GM21390 (cell line): ENCODE measurements at regions not wholly inside any gene's neighbourhood (a gene's known extent, or its start where the extent isn't known, plus 50 kb on each side); places are given as distances from the start of the nearest gene placed in this dataset.
A peak's percentile ranks its signal among the peaks of the same experiment; 100 is the strongest.

Experiments
- ATAC-seq: cut with Tn5 transposase; IDR thresholded peaks from one replicate; pipeline ENCODE4 v1.9.1; 2021; ENCODE audit not compliant: unreplicated experiment

DNA sequence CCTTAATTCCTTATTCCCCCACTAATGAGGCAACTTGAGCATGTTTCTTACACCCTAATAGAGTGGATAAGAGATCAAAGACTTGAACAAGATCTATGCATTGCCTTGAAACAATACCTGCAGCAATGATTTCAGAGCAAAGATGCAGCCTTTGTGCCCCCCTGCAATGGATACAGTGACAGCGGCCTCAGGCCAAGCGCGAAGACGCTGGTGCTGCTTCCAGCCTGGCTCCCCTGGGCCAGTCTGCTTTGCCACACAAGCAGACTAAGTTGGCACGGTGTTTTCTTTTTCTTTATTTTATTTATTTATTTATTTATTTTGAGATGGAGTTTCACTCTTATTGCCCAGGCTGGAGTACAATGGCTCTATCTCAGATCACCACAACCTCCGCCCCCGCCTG, 179.8 kb upstream of the S1PR3 start:
- ATAC-seq: no peak

- ATAC-seq: no peak
Measured at GRCh38 chr9:88812938-88813637, 178.2 kb upstream of the S1PR3 start.

DNA sequence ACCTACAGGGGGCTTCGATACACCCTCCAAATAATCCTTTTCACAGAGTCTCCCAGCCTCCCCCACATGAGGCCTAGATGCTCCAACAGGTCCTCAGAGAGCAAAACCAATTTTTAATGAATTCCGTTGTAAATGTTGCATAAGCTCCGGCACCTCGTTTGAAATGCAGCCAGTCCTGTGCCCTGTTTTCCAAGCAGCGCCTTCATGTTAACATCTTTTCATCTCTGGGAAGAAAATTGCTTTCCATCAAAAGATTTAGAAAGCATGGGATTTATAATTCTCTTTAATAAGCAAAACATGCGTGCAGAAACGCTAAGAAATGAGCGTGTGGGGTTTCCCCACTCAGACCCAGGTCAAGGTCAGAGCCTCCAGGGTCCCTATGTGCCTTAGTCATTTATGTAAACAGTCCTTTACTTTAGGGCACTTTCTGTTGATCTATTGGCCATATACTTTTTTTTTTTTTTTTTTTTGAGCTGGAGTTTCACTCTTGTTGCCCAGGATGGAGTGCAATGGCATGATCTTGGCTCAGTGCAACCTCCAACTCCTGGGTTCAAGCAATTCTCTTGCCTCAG, 177.5 kb upstream of the S1PR3 start:
- ATAC-seq: no peak

DNA sequence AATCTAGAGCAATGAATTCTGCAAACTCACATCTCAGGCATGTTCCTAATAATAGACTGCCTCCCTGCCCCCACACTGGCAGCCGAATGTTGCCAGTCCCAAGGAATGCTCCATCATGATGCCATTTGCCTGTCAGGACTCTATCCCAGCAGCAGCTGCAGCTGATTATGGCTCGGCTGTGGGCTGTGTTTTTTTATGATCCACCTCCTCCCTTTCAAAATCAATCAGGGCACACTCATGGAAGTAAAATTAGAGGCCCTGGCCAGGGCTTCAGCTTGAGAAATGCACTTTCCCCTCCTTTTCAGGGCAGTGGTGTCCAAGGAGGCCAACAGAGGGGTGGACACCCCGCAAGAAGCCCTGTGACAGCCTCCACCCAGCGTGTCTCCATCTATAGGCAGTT, 176.7 kb upstream of the S1PR3 start:
- no peak for ATAC-seq

GRCh38 chr9:88816141-88816540, 175.1 kb upstream of the S1PR3 start:
- ATAC-seq: no peak

DNA sequence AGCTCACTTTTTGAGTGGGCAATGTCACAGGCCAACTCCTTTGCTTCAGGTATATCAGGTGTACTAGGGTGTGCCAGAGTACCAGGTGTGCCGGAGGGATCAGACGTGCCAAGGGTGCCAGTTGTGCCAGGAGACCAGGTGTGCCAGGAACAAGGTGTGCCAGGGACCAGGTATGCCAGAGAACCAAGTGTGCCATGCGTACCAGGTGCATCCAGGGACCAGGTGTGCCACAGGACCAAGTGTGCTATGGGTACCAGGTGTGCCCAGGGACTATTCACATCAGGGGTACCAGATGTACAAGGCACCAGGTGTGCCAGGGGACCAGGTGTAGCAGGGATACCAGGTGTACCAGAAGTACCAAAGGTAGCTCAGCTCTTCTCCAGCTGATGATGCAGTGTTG, 174.7 kb upstream of the S1PR3 start:
- ATAC-seq: no peak

- no peak for ATAC-seq
Measured at GRCh38 chr9:88817628-88818027, 173.6 kb upstream of the S1PR3 start.

GRCh38 chr9:88818495-88819201, 172.6 kb upstream of the S1PR3 start:
- no peak for ATAC-seq

DNA sequence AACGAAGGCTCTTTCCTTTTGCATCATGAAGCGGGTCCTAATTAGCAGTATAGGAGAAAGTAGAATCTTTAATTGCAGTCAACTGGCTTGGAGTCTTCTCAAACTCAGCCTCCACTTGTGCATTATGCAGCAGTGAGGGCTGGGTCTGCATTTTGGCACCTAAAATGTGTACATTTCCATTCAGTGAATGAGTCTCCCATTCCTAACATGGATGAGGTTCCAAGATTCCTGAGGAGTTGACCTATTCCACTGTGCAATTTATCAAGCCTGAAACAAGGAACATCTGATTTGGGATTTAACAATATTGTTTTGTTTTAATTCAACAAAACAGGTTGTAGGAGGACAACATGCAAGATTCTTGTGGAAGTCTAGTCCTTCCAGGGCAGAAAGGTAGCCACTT, 171.8 kb upstream of the S1PR3 start:
- no peak for ATAC-seq

DNA sequence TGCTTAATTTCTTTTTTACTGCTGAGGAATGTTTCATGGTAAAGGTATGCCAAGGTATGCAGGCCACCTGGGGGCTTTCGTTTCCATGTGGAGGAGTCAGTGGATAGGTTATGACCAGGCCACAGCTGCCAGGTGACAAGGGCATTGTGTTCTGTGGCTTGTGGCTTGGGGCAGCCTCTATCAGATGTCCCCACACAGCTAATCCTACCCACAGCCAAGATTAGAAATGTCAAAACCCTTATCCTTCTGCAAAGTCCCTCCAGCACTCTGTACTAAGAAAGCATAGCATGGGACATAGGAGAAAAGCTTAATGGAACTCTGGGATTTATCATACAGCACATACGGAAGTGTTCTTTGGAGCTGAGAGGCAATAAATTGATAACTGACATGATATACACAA, 171.2 kb upstream of the S1PR3 start:
- no peak for ATAC-seq

GRCh38 chr9:88821033-88821745, 170.1 kb upstream of the S1PR3 start:
- no peak for ATAC-seq

GRCh38 chr9:88821746-88822106, 169.5 kb upstream of the S1PR3 start:
- ATAC-seq: no peak

GRCh38 chr9:88824711-88825110, 166.6 kb upstream of the S1PR3 start:
- ATAC-seq: no peak

DNA sequence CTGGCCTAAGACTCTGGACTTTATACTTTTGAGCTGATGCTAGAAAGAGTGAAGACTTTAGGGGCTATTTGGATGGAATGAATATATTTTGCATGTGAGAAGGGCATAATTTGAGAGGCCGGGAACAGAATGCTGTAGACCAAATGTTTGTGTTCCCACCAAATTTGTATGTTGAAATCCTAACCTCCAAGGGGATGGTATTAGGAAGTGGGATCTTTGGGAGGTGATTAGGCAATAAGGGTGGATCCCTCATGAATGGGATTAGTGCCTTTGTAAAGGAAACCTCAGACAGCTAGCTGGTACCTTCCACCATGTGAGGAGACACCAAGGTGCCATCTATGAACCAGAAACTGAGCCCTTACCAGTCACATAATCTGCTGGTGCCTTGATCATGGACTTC, 165.1 kb upstream of the S1PR3 start:
- no peak for ATAC-seq

DNA sequence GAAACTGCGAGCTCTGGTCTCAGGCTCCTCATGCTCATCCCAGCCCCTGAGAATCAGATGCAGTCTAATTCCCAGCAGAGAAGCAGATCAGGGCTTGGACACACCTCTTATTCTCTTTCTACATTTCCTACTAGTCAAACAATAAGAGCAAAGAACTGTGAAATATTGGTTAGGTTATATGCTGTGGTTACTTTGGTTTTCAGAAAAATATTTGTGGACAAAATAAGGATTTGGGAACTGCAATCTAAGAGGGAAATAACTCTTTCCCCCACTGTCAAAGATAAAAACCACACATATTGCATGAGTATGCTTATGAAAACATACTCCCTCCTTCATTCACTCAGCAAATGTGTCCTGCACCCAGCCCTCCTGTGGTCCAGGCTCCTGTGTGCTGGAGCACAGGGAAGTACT, 164.5 kb upstream of the S1PR3 start:
- no peak for ATAC-seq

DNA sequence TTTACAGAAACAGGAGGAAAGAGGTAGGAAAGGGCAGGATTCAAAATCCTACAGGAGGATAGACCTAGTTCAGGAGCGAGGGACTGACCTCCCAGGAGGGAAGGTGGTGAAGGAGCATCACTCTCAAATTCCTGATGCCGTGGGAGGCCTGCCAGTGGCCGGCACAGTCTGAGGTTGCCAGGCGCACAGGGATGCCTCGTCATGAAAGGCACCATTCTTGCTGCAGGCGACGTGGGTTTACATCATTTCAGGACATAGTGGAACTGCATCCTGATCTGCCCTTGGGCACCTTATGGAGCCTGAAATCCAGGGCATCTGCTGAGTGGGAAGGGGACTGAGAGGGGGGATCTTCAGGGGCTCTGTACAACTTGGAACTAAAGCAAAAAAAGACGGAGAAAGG, 163.2 kb upstream of the S1PR3 start:
- no peak for ATAC-seq

DNA sequence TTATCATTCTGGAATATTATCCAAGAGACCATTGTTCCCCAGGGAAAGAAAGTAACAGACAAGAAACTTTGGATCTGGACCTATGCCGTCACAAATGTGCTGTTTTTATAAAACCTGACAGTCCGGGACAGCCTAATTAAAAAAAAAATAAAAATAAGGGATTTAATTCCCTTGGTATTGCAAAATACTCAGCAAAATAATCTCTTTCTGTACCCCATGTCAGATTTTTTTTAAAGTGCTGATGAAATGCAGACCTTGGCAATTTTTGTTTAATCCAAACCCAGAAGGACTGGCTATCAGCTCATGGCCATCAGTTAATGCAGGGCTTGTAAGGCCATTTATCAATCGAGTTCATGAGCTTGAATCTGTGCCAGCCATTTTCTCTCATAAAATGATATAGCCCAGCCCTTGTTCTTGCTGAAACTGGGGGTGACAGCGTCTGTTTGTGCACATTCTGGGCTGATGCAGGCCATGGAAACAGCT, 162.7 kb upstream of the S1PR3 start:
- ATAC-seq: no peak

DNA sequence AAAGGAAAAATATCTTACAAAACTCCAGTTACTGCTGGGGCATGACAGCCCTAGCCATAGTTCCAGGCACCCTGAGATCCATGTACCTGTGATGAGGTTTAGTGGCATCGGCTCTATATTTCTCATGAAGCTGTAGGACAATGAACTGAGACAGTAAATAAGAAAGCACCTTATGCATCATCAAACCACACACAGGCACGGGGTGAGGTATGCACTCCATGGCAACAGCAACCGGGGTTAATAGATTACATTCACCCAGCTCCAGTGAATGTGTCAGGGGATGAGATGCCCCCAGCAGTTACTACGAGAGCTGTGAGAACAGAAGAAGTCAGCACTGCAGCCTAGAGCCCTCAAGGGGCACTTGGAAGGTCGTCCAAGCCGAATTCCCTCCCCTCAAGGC, 162.0 kb upstream of the S1PR3 start:
- ATAC-seq: peak; percentile 58

- no peak for ATAC-seq
Measured at GRCh38 chr9:88831713-88832407, 159.4 kb upstream of the S1PR3 start.

DNA sequence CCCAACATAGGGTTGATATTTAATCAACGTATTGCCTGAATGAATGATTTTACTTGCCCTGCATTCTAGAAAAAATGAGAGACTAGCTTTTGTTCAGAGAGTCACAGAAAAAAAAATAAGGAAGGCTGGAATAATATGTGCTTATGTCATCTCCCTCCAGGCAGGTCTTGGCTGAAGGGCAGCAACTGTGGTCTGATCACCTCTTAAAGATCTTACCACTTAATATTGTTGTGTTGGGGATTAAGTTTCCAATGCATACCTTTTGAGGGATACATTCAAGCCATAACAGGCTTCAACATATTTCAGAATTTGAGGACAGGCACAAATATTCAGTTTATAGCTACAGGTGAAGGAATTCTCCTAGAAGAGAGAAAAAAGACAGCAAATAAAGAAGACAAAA, 157.3 kb upstream of the S1PR3 start:
- no peak for ATAC-seq

- ATAC-seq: peak; percentile 78
Measured at GRCh38 chr9:88835038-88835466, 156.2 kb upstream of the S1PR3 start.
